OCI-LY7 (cell line): ENCODE measurements at regions not wholly inside any gene's neighbourhood (a gene's known extent, or its start where the extent isn't known, plus 50 kb on each side); places are given as distances from the start of the nearest gene placed in this dataset.

Experiments
- BruUV-seq: library from RNA; stranded (reverse); fragments of 400-500 nt; replicated peaks from 2 replicates; lab custom pipeline; 2021; lab: Mats Ljungman, UMichigan
- CTCF ChIA-PET: fragments of 300-600 bp; sonication (Branson Sonifier 250); formaldehyde crosslinking; loops from one replicate; lab custom pipeline; 2022; ENCODE audit warnings: antibody characterized with exemption; ENCODE audit not compliant: unreplicated experiment; lab: Charles Lee
- POLR2A ChIA-PET: fragments of 300-600 bp; sonication (Branson Sonifier 250); formaldehyde crosslinking; loops from one replicate; lab custom pipeline; 2022; ENCODE audit warnings: antibody characterized with exemption; lab: Charles Lee
- DNase-seq: peaks from one replicate; pipeline ENCODE4 v3.0.0-alpha.2; 2015; ENCODE audit warnings: low spot score
- H2AFZ ChIP-seq: fragments of 200-600 bp; sonication (generic), shearing (Covaris generic); 2 replicates; pipeline ENCODE4 v1.6.1; 2014; ENCODE audit warnings: mild to moderate bottlenecking, antibody characterized with exemption, low read length, moderate library complexity
- H3K27ac ChIP-seq: fragments of 200-600 bp; sonication (generic); 2 replicates; pipeline ENCODE4 v1.5.1; 2014; ENCODE audit warnings: mixed run types, low read depth, mild to moderate bottlenecking, moderate library complexity, low read length, inconsistent platforms; ENCODE audit not compliant: poor library complexity, severe bottlenecking
- H3K36me3 ChIP-seq: fragments of 200-600 bp; sonication (generic); 2 replicates; pipeline ENCODE4 v1.6.1; 2014; ENCODE audit warnings: mild to moderate bottlenecking, antibody characterized with exemption, low read length, moderate library complexity, mixed read lengths; ENCODE audit not compliant: insufficient read depth
- H3K4me1 ChIP-seq: fragments of 200-600 bp; sonication (generic); 2 replicates; pipeline ENCODE4 v1.5.1; 2014; ENCODE audit warnings: mild to moderate bottlenecking, low read length; ENCODE audit not compliant: insufficient read depth, poor library complexity, severe bottlenecking
- H3K4me2 ChIP-seq: fragments of 200-600 bp; sonication (generic); 2 replicates; pipeline ENCODE4 v1.6.1; 2014; ENCODE audit warnings: mild to moderate bottlenecking, low read length
- H3K4me3 ChIP-seq: fragments of 200-600 bp; sonication (generic); 2 replicates; pipeline ENCODE4 v1.5.1; 2014; ENCODE audit warnings: mild to moderate bottlenecking, low read depth, low read length; ENCODE audit not compliant: poor library complexity, severe bottlenecking
- H3K79me2 ChIP-seq: fragments of 200-600 bp; sonication (generic); 2 replicates; pipeline ENCODE4 v1.6.1; 2016; ENCODE audit warnings: low read depth, mild to moderate bottlenecking, low read length, moderate library complexity, mixed read lengths; ENCODE audit not compliant: insufficient read depth
- H3K9me2 ChIP-seq: fragments of 200-600 bp; sonication (generic); 2 replicates; pipeline ENCODE4 v1.6.1; 2016; ENCODE audit warnings: mild to moderate bottlenecking, low read length, mixed read lengths; ENCODE audit not compliant: insufficient read depth
- H3K9me3 ChIP-seq: fragments of 200-600 bp; sonication (generic); 2 replicates; pipeline ENCODE4 v1.6.1; 2014; ENCODE audit warnings: mild to moderate bottlenecking, mixed run types, low read length, mixed read lengths
- H4K20me1 ChIP-seq: fragments of 200-600 bp; sonication (generic); 2 replicates; pipeline ENCODE4 v1.6.1; 2014; ENCODE audit warnings: mild to moderate bottlenecking, antibody characterized with exemption, low read length, moderate library complexity, mixed read lengths; ENCODE audit not compliant: insufficient read depth
- CTCF ChIP-seq: fragments of 200-600 bp; sonication (generic); conservative IDR thresholded peaks from 2 replicates; pipeline ENCODE4 v1.5.1; 2014; ENCODE audit warnings: mild to moderate bottlenecking, antibody characterized with exemption, low read length, moderate library complexity, mixed read lengths
- EZH2phosphoT487 ChIP-seq: fragments of 200-600 bp; sonication (generic); IDR thresholded peaks from 2 replicates; pipeline ENCODE4 v1.6.1; 2018; ENCODE audit warnings: low read depth, borderline replicate concordance, mild to moderate bottlenecking, mixed run types, antibody characterized with exemption, low read length, moderate library complexity, mixed read lengths
- intact Hi-C: fragments of 100-400 bp; cut with micrococcal nuclease; formaldehyde crosslinking; loops from one replicate; pipeline ENCODE4 v1.10.0; 2022; ENCODE audit not compliant: unreplicated experiment

GRCh38 chr6:140181876-140182275 is 807.4 kb upstream of the CITED2 start:
- Histone ChIP-seq H3K36me3 (no peaks in the 10 kb centered on the region), H3K4me3 (no peak overlapping the region), H2AFZ (no peak overlapping the region), H3K27ac (no peak overlapping the region), H3K79me2 (no peaks in the 10 kb centered on the region), H3K9me2 (no peaks in the 10 kb centered on the region), H3K9me3 (no peaks in the 10 kb centered on the region), H3K4me1 (no peaks in the 10 kb centered on the region), H3K4me2 (no peak overlapping the region), H4K20me1 (no peaks in the 10 kb centered on the region)
- BruUV-seq = no TSS peak
- TF ChIP-seq EZH2phosphoT487 (no peak), CTCF (no peak)
- DNase-seq = no peak
- ChIA-PET POLR2A (interaction anchor here (0.7 kb wide), 1 partner anchor 238 kb away, joined by 3 read pairs; no protein-coding TSS in a partner anchor), CTCF (no interaction called here)
- intact Hi-C loops = no loop called here

- TF ChIP-seq CTCF (no peak), EZH2phosphoT487 (no peak)
- H3K27ac ChIP-seq = no peak overlapping the region
- H2AFZ ChIP-seq = no peak overlapping the region
- no peaks in the 10 kb centered on the region for H3K4me1 ChIP-seq
- H4K20me1 ChIP-seq = no peaks in the 10 kb centered on the region
- H3K9me3 ChIP-seq = no peaks in the 10 kb centered on the region
- no peak overlapping the region for H3K4me3 ChIP-seq
- H3K36me3 ChIP-seq = no peaks in the 10 kb centered on the region
- POLR2A ChIA-PET = no interaction called here
- BruUV-seq = no TSS peak
- no peak overlapping the region for H3K4me2 ChIP-seq
- no peaks in the 10 kb centered on the region for H3K79me2 ChIP-seq
- intact Hi-C loops = no loop called here
- H3K9me2 ChIP-seq = no peaks in the 10 kb centered on the region
- CTCF ChIA-PET = no interaction called here
- no peak for DNase-seq
Observed at GRCh38 chr6:140180306-140180705, 805.9 kb upstream of the CITED2 start.

GRCh38 chr6:140178935-140179334 is 804.5 kb upstream of the CITED2 start:
- no peaks in the 10 kb centered on the region for H3K4me1 ChIP-seq
- H3K79me2 ChIP-seq = no peaks in the 10 kb centered on the region
- intact Hi-C loops = no loop called here
- no peaks in the 10 kb centered on the region for H3K9me3 ChIP-seq
- no peak overlapping the region for H3K27ac ChIP-seq
- H4K20me1 ChIP-seq = no peaks in the 10 kb centered on the region
- H3K4me3 ChIP-seq = no peak overlapping the region
- H3K4me2 ChIP-seq = no peak overlapping the region
- no TSS peak for BruUV-seq
- no peaks in the 10 kb centered on the region for H3K9me2 ChIP-seq
- TF ChIP-seq CTCF (no peak), EZH2phosphoT487 (no peak)
- H3K36me3 ChIP-seq = no peaks in the 10 kb centered on the region
- H2AFZ ChIP-seq = no peak overlapping the region
- ChIA-PET CTCF (no interaction called here), POLR2A (interaction anchor here (1.0 kb wide), 1 partner anchor 18 kb away, joined by 3 read pairs; no protein-coding TSS in a partner anchor)
- no peak for DNase-seq
